ENCODE measurements at regions not wholly inside any gene's neighbourhood (a gene's known extent, or its start where the extent isn't known, plus 50 kb on each side); places are given as distances from the start of the nearest gene placed in this dataset.

DNA sequence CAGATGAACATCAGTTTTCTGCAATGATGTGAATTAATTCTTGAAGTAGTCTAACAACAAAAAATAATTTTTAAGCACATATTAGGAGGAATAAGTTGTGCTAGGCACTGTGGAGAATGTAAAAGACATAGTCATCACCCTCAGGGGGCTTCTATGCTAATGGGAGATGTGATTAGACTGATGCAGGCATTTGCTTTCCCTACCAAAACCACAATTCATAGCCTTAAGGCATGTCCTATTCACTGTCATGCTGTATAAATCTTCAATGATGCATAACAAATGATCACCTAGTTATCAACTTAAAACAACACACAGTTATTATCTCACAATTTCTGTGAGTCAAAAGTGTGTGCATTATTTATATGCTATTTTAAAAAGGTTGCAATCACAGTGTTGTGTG lies 422.6 kb downstream of the MAN2A1 start:
- no peak for DNase-seq

DNA sequence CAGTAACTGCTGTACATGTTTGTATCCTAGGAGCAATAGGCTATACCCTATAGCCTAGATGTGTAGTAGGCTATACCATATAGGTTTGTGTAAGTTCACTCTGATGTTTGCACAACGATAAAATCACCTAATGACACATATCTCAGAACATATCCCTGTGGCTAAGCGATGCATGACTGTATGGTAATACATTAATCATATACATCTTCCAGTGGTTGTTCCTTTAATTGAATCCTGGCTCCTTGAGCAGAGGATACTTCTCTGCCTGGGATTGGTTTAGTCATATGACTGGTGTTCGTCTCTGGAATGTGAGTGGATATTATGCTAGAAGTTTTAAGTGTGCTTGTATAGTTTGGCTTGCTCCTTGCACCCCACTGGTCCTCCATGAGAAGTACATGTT lies 425.8 kb downstream of the MAN2A1 start:
- peak in 1 of 3 donors; percentile 18 for DNase-seq

DNA sequence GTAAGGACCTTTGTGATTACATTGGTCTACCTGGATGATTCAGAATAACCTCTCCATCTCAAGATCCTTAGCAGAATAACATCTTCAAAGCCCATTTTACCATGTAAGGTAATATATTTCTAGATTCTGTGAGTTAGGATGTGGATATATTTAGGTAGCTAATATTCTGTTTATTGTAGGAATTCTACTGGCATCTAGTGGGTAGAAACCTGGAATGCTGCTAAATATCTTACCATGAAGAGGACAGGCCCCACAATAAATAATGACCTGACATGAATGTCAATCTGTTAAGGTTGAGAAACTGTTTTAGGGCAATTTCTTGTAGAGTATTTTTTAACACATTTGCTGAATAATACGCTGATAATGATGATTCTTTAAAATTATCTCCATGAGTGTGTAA lies 426.8 kb downstream of the MAN2A1 start:
- DNase-seq, result no peak

DNA sequence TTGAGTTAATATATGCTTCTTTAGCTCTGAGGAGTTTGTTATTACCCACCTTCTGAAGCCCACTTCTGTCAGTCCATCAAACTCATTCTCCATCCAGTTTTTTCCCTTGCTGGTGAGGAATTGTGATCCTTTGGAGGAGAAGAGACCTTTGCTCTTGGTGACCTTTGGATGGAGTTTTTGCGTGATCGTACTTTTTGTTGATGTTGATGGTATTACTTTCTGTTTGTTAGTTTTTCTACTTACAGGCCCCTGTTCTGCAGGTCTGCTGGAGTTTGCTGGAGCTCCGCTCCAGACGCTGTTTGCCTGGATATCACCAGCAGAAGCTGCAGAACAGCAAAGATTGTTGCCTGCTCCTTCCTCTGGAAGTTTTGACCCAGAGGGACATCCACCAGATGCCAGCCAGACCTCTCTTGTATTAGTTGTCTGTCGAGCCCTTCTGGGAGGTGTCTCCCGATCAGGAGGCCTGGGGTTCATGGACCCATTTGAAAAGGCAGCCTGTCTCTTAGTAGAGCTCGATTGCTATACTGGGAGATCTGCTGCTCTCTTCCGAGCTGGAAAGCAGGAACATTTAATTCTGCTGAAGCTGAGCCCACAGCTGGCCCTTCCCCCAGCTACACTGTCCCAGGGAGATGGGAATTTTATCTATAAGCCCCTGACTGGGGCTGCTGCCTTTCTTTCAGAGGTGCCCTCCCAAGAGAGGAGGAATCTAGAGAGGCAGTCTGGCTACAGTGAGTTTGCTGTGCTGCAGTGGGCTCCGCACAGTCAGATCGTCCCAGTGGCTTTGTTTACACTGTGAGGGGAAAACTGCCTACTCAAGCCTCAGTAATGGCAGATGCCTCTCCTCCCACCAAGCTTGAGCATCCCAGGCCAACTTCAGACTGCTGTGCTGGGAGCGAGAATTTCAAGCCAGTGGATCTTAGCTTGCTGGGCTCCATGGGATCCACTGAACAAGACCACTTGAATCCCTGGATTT lies 445.5 kb downstream of the MAN2A1 start:
- no peak for DNase-seq

DNA sequence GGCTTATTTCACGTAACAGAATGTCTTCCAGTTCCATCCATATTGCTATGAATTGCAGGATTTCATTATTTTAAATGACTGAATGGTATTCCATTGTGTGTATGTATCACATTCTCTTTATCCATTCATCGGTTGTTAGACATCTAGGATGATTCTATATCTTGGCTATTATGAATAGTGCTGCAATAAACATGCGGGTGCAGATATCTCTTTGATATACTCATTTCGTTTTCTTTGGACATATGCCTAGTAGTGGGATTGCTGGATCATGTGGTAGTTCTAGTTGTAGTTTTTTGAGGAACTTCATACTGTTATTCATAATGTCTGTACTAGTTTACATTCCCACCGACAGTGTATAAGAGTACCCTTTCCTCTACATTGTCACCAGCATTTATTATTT lies 460.5 kb downstream of the MAN2A1 start:
- DNase-seq, result peak in 1 of 3 donors; percentile 41

DNA sequence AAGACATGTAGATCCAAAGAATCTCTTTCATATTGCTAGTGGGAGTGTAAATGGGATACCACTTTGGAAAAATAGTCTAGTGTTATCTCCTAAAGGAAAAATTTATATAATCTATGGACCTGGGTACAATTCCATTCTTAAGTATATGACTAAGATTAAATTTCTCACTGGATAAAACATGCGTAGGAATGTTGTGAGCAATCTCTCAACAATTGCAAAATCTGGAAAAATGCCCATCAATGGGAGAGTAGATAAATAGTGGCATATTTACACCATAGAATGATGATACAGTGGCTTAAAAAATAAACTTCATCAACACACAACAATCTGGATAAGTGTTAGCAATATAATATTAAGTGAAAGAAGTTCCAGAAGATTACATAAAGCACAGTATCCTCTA lies 469.5 kb downstream of the MAN2A1 start:
- DNase-seq, result peak in 1 of 3 donors; percentile 54

DNA sequence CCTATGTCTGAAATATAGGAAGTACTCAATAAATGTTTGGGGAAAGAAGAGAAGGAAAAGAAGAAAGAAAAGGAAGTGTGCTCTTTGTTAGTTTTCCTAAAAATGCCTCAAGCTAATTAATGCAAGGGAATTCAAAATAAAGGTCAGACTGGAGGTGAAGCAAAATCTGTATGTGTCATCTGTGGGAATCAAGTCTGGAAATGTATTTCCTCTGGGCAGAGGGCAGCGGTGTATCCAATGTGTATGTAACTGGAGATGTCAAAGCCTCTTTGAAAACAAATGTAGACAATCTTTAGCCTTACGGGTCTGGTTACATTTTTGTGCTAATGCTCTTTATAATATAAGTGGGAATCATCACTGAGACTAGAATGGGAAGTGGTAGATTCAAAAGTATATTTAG lies 471.4 kb downstream of the MAN2A1 start:
- no peak for DNase-seq

DNA sequence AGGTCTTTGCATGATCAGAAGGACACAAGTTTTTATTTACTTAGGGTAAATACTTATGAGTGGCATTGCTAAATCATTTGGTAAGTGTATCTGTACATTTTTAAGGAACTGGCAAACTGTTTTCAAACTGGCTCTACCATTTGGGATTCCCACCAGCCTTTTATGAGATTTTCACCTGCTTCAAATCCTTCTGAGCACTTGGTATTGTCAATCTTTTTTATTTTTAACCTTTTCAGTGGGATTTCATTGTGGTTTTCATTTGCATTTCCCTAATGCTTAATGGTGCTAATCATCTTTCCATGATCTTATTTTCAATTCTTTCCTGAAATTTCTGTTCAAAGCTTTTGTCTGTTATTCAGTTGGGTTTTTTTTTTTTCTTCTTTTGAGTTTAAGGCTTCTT lies 475.6 kb downstream of the MAN2A1 start:
- no peak for DNase-seq

DNA sequence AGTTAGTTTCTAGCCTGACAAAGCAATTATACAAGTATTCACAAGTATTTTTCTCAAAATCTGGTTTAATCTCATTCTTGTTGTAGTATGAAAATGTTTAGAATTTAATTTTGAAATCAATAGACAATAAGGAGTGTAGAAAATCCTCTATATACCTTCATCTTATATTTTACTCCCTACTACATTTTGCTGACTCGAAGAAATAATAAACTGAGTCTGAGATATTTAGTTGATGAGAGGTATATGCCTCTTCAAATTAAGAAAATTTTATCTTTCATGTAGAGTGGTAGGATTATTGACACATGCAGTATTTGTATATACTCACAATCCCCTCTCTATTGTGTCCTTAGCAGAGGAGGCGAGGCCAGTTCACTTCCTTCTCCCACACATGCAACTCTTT lies 477.7 kb downstream of the MAN2A1 start:
- no peak for DNase-seq

DNA sequence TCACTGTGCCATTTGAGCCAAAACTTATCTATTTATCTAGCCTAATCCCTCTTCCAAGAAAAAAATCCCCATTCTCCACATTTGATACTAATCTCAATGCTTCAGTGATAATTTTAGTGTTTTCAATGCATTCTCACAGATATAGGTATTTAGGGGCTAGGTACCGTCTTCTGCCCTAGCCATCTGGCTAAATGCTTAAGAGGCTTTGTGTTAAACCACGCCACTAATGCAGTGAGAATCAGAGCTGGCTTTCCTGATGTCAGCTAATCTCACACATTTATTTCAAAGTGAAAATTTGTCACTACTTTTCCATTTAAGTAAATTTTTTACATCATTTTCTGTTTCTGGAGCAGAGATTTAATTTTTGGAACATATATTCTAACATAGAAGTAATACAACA lies 479.7 kb downstream of the MAN2A1 start:
- no peak for DNase-seq

DNA sequence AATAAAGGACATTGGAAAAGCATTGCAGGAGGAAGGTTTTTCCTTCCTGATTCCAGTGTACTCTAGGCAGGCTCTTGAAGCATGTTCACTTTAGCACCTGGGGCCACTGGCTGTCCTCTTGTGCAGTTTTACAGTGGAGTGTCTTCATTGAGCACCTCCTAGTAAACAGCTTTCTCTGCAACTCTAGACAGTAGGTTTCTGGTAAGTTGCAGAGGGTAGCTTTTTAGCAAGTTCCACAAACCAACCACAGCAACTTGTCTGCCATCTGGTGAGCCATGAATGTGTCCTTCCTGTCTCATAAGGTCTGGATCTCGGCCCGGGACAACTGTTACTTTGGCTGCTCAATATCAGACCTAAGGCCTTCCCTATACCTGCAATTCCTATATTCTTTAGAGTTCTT lies 488.0 kb downstream of the MAN2A1 start:
- DNase-seq, result no peak

DNA sequence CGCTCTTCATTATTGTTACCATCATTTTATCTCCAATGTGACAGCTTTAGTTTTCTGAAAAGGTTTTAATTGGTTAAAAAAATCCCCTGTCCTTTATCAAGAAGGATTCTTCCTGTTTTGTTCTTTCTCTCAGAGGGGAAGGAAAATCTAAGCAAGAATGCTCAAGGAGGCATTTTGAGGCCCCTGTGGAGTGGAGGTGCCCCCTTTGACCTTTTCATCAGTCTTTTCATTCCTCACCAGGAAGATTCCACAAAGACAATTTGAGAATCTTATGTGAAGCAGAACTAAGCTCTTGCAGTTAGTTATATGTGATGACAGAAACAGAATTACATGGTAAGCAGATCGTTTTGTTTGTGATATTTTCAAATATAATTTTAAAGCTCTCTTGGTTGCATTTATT lies 489.6 kb downstream of the MAN2A1 start:
- no peak for DNase-seq

DNA sequence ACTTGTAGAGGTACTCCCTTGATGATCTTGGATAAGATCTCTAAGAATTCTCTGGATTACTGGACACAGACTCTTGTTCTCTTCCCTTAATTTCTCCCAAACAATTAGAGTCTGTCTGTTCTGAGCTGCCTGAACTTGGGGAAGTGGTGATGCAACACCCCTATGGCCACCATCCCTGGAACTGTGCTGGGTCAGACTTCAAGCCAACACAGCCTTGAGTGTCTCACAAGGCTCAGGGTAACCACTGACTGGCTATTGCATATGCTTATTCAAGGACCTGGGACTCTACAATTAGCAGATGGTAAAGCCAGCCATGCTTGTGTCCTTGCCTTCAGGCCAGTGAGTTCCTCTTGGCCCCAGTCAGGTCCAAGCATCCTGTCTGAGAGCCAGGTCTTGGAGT lies 504.5 kb downstream of the MAN2A1 start:
- no peak for DNase-seq

DNA sequence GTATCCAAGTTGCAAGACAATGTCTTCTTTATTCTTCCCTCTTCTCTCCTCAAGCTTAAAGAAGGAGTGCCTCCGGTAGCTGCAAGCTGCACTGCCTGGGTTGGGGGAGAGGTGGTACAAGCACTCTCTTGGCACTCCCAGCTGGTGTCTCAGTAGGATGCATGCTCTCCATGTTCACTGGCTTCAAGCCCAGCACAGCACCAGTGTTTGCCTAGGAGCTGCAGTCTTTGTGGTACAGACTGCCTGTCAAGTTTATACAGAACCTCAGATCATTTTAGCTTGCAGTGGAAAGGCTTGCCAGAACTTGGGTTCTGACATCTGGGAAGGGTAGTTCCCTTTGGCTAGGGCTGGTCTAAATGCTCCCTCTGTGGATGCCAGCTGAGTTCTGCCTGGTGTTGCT lies 505.6 kb downstream of the MAN2A1 start:
- DNase-seq, result no peak

DNA sequence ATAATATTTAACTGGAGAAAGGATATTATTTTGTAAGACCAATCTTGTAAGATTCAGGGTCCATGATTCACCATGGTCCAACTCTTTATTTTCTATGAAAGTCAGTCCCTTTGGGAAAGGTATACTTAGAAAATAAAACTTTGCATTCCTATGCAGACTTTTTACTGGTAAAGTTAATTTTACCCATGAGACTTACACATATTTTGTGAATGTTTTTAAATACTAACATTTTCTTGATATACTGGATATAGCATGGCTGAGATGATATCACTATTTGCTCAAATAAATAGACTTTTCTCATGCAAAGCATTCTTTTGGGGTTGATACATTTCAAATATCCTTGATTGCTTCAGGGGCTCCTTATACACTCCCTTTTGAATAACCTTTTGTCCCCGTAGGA lies 512.1 kb downstream of the MAN2A1 start:
- DNase-seq, result peak in 1 of 3 donors; percentile 0

DNA sequence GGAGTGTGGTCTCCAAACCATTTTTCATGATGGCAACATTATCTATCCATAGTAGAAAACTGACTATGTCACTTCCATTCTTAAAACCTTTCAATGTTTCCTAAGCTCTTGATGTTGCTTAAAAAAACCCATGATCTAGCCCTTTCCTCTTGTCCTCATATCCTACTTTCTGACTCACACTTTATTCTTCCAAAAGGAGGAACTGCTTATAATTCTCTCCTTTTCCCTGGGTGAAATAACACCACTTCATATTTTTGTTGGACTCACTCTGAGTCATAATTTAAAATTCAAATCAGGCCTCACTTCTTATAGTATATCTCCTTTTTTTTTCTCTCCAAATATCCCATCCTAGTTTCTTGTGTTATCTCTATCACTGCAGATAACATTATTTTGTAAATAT lies 513.9 kb downstream of the MAN2A1 start:
- peak in 1 of 3 donors; percentile 11 for DNase-seq

DNA sequence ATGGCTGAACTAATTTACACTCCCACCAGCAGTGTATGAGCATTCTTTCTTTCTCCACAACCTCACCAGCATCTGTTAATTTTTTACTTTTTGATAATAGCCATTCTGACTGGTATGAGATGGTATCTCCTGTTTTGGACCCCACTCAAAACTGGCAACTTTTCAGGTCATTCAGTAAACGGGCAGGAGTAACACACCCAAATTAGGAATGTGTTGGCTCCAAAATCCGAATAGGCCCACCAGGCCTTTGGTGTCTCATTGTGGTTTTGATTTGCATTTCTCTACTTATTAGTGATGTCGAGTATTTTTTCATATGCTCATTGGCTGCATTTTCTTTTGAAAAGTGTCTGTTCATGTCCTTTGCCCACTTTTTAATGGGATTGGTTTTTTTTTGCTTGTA lies 517.1 kb downstream of the TMEM232 start:
- DNase-seq, result no peak

DNA sequence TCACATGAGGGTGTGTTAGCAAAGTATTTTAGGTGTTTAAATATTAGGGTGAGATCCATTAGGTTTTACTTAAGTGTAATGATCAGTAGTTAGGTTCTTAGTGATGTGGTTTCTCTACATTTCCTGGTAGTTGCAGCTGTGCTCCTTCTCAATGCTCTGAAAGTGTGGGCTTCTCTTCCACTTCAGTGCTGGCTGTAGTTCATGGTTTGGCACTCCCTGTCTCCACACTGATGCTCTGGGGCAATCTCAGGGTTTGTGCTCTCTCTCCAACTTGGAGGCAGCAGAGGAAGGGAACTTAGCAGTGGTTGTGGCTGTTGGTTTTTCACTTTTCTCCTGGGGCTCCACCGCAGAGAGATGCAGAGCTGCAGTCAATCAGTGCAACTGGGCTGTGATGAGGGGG lies 507.5 kb downstream of the TMEM232 start:
- DNase-seq, result no peak

DNA sequence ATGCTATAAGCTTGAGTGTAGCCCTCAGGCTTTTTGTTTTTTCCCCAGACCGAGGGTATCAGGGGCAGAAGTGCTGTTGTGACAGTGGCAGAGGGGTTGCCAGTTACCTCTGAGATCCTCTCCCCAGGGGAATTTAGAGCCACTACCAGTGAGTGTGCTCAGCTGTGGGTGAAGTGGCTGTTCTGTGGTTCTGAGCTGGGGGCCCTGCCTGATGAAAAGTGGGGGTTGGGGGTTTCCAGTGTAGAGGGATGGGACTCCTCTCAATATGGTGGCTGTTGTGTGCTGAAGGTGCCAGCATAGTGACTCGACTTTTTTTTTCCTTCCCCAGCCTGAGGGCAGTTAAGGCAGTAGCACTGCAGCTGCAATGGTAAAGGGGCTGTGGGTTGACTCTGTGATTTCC lies 506.7 kb downstream of the TMEM232 start:
- DNase-seq, result no peak

DNA sequence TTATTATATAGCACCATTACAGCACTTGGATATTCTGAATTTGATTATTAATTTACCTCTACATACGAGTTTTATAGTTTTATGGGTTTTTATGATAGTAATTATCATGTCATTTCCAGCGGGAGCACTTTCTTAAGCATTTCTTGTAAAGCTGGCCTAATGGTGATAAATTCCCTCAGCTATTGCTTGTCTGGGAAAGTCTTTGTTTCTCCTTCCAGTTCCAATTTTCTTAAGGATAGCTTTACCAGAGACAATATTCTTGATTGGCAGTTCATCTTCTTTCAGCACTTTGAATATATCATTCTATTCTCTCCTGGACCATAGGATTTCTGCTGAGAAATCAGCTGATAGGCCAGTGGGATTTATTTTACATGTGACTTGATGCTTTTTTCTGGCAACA lies 505.4 kb downstream of the TMEM232 start:
- no peak for DNase-seq

DNA sequence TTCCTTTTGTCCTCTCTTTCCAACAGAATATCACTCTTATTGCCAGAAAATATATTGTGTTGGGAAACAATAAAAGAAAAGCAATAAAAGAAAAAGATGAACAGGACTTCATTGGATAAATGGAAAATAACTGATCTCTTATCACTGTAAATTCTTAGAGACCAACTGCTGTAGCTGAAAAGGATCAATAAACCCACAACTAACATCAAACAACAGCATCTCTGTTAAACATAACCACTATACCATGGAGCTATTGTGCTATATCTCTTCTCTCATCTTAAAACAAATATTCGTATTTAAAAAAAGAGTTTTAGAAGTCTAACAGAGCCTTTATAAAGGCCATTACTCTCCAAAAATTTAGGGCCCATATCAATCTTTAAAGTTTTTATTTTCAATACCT lies 502.4 kb downstream of the TMEM232 start:
- DNase-seq, result no peak

DNA sequence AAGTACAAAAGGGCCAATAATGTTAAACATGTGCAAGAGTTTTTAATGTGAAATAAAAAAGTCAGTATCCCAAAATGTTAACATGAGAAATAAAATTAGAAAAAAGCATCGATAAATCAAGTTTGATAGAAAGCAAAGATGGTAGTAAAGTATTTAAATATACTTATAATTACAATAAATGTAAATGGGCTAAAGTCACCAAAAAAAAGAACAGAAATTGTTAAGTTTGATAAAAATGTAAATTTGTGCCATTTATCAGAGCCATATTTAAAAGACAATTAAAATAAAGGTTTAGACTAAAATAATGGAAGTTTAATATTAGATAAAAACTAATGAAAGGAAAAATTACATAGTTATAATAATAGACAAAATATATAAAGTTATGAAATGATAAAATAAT lies 500.5 kb downstream of the TMEM232 start:
- no peak for DNase-seq

DNA sequence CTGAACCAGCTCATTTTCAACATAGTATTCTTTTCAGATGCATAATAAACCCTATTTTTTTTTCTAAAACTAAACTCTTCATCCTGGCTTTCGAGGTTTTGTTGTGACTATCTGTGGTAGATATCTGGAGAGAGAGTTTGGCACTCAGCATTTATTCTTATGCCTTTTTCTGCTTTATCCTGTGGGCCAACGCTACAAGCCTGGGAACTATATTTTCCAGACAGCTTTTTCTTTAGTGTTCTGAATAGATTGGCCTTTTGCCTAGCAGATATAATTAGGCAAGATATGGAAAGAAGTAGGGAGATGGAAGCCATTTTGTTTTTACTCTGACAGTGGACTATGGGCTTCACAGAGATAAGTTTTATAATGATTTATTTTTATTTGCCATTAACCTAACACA lies 486.7 kb downstream of the TMEM232 start:
- no peak for DNase-seq

DNA sequence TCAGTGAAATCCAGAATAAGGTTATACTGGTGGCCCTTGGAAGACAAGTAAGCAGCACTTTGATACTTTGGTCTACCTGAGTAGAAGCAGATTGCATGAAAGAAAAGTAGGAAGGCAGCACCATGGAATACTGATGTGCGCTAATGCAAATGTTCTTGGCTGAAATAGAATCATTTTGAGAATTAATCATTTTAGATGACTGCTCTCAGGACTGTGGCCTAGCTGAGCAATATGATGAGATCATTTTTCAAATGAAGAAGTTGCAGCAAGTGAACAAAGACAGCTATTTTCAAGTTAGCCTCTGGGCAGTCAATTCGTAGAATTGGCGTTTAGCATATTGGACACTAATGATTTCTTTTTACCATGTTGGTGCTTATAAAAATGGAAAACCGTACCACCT lies 483.5 kb downstream of the TMEM232 start:
- DNase-seq, result no peak
